OCI-LY7 (cell line): ENCODE measurements at regions not wholly inside any gene's neighbourhood (a gene's known extent, or its start where the extent isn't known, plus 50 kb on each side); places are given as distances from the start of the nearest gene placed in this dataset.
"Not testable (repeated sequence)": the region's sequence is repeated elsewhere in the genome, so short reads cannot be mapped to it uniquely, and the experiment has no call there.

Source experiments
- EZH2phosphoT487 ChIP-seq: fragments of 200-600 bp; sonication (generic); IDR thresholded peaks from 2 replicates; pipeline ENCODE4 v1.6.1; 2018; ENCODE audit warnings: low read depth, borderline replicate concordance, mild to moderate bottlenecking, mixed run types, antibody characterized with exemption, low read length, moderate library complexity, mixed read lengths
- TF ChIP-seq, protein P1 (sequence below): fragments of 200-600 bp; sonication (generic); conservative IDR thresholded peaks from 2 replicates; pipeline ENCODE4 v1.5.1; 2014; ENCODE audit warnings: mild to moderate bottlenecking, antibody characterized with exemption, low read length, moderate library complexity, mixed read lengths

DNA sequence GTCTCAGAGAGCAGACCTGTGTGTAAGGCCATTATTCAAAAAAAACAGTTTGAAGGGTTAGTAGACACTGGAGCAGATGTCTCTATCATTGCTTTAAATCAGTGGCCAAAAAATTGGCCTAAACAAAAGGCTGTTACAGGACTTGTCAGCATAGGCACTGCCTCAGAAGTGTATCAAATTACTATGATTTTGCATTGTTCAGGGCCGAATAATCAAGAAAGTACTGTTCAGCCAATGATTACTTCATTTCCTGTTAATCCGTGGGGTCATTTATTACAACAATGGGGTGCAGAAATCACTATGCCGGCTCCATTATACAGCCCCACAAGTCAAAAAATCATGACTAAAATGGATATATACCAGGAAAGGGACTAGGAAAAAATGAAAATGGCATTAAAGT lies 160.3 kb downstream of the GPX5 start:
- TF ChIP-seq, protein P1, sequence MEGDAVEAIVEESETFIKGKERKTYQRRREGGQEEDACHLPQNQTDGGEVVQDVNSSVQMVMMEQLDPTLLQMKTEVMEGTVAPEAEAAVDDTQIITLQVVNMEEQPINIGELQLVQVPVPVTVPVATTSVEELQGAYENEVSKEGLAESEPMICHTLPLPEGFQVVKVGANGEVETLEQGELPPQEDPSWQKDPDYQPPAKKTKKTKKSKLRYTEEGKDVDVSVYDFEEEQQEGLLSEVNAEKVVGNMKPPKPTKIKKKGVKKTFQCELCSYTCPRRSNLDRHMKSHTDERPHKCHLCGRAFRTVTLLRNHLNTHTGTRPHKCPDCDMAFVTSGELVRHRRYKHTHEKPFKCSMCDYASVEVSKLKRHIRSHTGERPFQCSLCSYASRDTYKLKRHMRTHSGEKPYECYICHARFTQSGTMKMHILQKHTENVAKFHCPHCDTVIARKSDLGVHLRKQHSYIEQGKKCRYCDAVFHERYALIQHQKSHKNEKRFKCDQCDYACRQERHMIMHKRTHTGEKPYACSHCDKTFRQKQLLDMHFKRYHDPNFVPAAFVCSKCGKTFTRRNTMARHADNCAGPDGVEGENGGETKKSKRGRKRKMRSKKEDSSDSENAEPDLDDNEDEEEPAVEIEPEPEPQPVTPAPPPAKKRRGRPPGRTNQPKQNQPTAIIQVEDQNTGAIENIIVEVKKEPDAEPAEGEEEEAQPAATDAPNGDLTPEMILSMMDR = not testable (repeated sequence)
- not testable (repeated sequence) for TF ChIP-seq EZH2phosphoT487
